Fibroblast of lung (primary cell): ENCODE measurements at regions not wholly inside any gene's neighbourhood (a gene's known extent, or its start where the extent isn't known, plus 50 kb on each side); places are given as distances from the start of the nearest gene placed in this dataset.

Source experiments
- CTCF ChIP-seq, 2 donors: IDR thresholded peaks in 1 of 2; conservative IDR thresholded peaks in 1 of 2; 1 replicate in 1 of 2; 2 replicates in 1 of 2; pipeline ENCODE4 v1.5.1; 2011 to 2012; ENCODE audit warnings: low read length in 2 of 2, control low read depth in 1 of 2, inconsistent platforms in 1 of 2, low read depth in 1 of 2, mild to moderate bottlenecking in 1 of 2
- EZH2 ChIP-seq: IDR thresholded peaks from 2 replicates; pipeline ENCODE4 v1.5.1; 2012; ENCODE audit warnings: low read length, control low read depth, mild to moderate bottlenecking; ENCODE audit errors: missing control alignments

- TF ChIP-seq CTCF (conservative IDR thresholded peaks at IDR 0.05 in 1 of 2, IDR thresholded peaks at IDR 0.05 in 1 of 2; ENCODE audit: low read depth in 1 of 2, low read length in 2 of 2) (no peak), EZH2 (no peak)
These were observed 167.5 kb upstream of the CELF2 start for GRCh38 chr10:10850214-10850613.
